CD14-positive monocyte (primary cell): ENCODE measurements at regions not wholly inside any gene's neighbourhood (a gene's known extent, or its start where the extent isn't known, plus 50 kb on each side); places are given as distances from the start of the nearest gene placed in this dataset.

Source experiments
- DNase-seq, 3 donors: peaks; one replicate each; pipeline ENCODE4 v3.0.0-alpha.2; 2011 to 2022
- H2AFZ ChIP-seq: 2 replicates; pipeline ENCODE4 v1.6.0; 2012; ENCODE audit warnings: mild to moderate bottlenecking, low read depth, low read length, inconsistent platforms; ENCODE audit not compliant: insufficient read depth, poor library complexity, severe bottlenecking
- H3K27ac ChIP-seq, 2 donors: 1 replicate in 1 of 2; 2 replicates in 1 of 2; pipeline ENCODE4 v1.5.1; 2012 to 2013; ENCODE audit warnings: low read length in 2 of 2, control low read depth in 1 of 2, inconsistent platforms in 1 of 2, low read depth in 1 of 2, mild to moderate bottlenecking in 1 of 2
- H3K27me3 ChIP-seq, 2 donors: one replicate each; pipeline versions ENCODE4 v1.6.0 to v1.6.1; 2011 to 2013; ENCODE audit warnings: low read length in 2 of 2; ENCODE audit not compliant: control insufficient read depth in 2 of 2, insufficient read depth in 2 of 2
- H3K36me3 ChIP-seq, 2 donors: replicated peaks in 1 of 2; 1 replicate in 1 of 2; 2 replicates in 1 of 2; pipeline versions ENCODE4 v1.5.1 to v1.6.1; 2012 to 2013; ENCODE audit warnings: low read length in 2 of 2, control low read depth in 1 of 2, inconsistent platforms in 1 of 2, mild to moderate bottlenecking in 1 of 2; ENCODE audit not compliant: insufficient read depth in 2 of 2, control insufficient read depth in 1 of 2
- H3K4me1 ChIP-seq, 2 donors: 1 replicate in 1 of 2; 2 replicates in 1 of 2; pipeline versions ENCODE4 v1.5.1 to v1.6.1; 2012 to 2013; ENCODE audit warnings: low read length in 2 of 2, control low read depth in 1 of 2, inconsistent platforms in 1 of 2, mild to moderate bottlenecking in 1 of 2, moderate library complexity in 1 of 2; ENCODE audit not compliant: insufficient read depth in 2 of 2, control insufficient read depth in 1 of 2
- H3K4me2 ChIP-seq: replicated peaks from 2 replicates; pipeline ENCODE3; 2012; ENCODE audit warnings: low read length, moderate library complexity, mild to moderate bottlenecking; ENCODE audit not compliant: poor library complexity, severe bottlenecking; ENCODE audit errors: extremely low read depth
- H3K4me3 ChIP-seq, 3 experiments: fragments of 200-600 bp in 1 of 3; sonication (generic) in 1 of 3; replicated peaks in 1 of 3; 1 replicate in 2 of 3; 2 replicates in 1 of 3; pipeline ENCODE4 v1.5.1; 2011 to 2013; ENCODE audit warnings: low read length in 3 of 3, mild to moderate bottlenecking in 3 of 3, control low read depth in 2 of 3, low read depth in 2 of 3, inconsistent platforms in 1 of 3, moderate library complexity in 1 of 3
- H3K79me2 ChIP-seq: 2 replicates; pipeline ENCODE4 v1.6.0; 2012; ENCODE audit warnings: mild to moderate bottlenecking, control low read depth, inconsistent platforms, low read length, moderate library complexity; ENCODE audit not compliant: insufficient read depth
- H3K9ac ChIP-seq: 2 replicates; pipeline ENCODE4 v1.6.0; 2017; ENCODE audit warnings: low read length, mild to moderate bottlenecking; ENCODE audit not compliant: insufficient read depth, poor library complexity, severe bottlenecking
- H3K9me3 ChIP-seq, 2 donors: replicated peaks in 1 of 2; 1 replicate in 1 of 2; 2 replicates in 1 of 2; pipeline versions ENCODE4 v1.5.1 to v1.6.1; 2012 to 2013; ENCODE audit warnings: low read length in 2 of 2, control low read depth in 1 of 2; ENCODE audit not compliant: control insufficient read depth in 1 of 2, insufficient read depth in 1 of 2
- H4K20me1 ChIP-seq: 2 replicates; pipeline ENCODE4 v1.6.0; 2012; ENCODE audit warnings: mild to moderate bottlenecking, low read length, control low read depth, moderate library complexity; ENCODE audit not compliant: insufficient read depth
- H3K27ac Mint-ChIP-seq, 7 donors: one replicate each; pipeline ENCODE4 v1.8.0; 2020; ENCODE audit warnings: mild to moderate bottlenecking in 7 of 7, mixed read lengths in 7 of 7, moderate library complexity in 6 of 7, inconsistent platforms in 2 of 7
- H3K27me3 Mint-ChIP-seq, 3 donors: one replicate each; pipeline ENCODE4 v1.8.0; 2021 to 2022; ENCODE audit warnings: low read depth in 3 of 3, mild to moderate bottlenecking in 3 of 3, mixed read lengths in 3 of 3, moderate library complexity in 3 of 3, inconsistent platforms in 1 of 3
- H3K36me3 Mint-ChIP-seq, 2 donors: one replicate each; pipeline ENCODE4 v1.8.0; 2020; ENCODE audit warnings: mixed read lengths in 2 of 2, inconsistent platforms in 1 of 2, mild to moderate bottlenecking in 1 of 2
- H3K4me1 Mint-ChIP-seq: one replicate; pipeline ENCODE4 v1.8.0; 2020; ENCODE audit warnings: mild to moderate bottlenecking, mixed read lengths
- H3K4me3 Mint-ChIP-seq, 2 donors: one replicate each; pipeline ENCODE4 v1.8.0; 2020; ENCODE audit warnings: mild to moderate bottlenecking in 2 of 2, mixed read lengths in 2 of 2, moderate library complexity in 1 of 2
- H3K9me3 Mint-ChIP-seq, 7 donors: one replicate each; pipeline ENCODE4 v1.8.0; 2020 to 2022; ENCODE audit warnings: mixed read lengths in 7 of 7, mild to moderate bottlenecking in 6 of 7, moderate library complexity in 6 of 7, inconsistent platforms in 2 of 7
- WGBS: methylation state at CpG from one replicate; pipeline ENCODE4 v1.1.5; 2013; ENCODE audit warnings: missing lambda C conversion rate; ENCODE audit not compliant: insufficient coverage; 5-methylcytosine and 5-hydroxymethylcytosine counted together
- intact Hi-C, 2 donors: fragments of 100-400 bp; cut with micrococcal nuclease; formaldehyde crosslinking; loops; one replicate each; pipeline versions ENCODE4 v1.15.0 to v1.15.1; 2023
- TF ChIP-seq, protein P1 (sequence below): fragments of 200-600 bp; IDR thresholded peaks from one replicate; pipeline ENCODE4 v1.8.0; 2022; ENCODE audit warnings: antibody characterized with exemption, mild to moderate bottlenecking

DNA sequence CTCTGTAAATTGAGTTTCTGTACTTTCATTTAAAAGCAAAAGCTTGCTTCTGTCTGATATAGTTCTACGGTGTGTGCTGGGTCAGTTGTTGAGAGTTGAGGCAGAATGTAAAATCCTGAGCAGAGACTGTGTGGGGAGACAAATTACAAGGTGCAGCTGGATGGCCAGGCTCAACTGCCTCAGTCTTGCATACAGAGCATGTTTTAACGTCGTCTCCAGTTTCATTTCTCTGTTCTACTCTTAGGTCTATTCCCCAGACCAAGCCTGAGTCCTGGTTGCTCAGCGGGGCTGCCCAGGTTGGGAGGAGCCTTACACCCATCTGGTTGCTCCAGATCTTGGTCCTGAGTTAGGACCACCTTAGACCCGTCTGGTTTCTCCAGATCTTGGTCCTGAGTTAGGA is 54.4 kb upstream of the MEDAG start:
- Histone ChIP-seq H3K79me2 (no peaks in the 10 kb centered on the region), H3K36me3 (no peaks in the 10 kb centered on the region), H3K4me3 (no peak overlapping the region), H4K20me1 (no peaks in the 10 kb centered on the region), H3K27ac (no peak overlapping the region), H3K9ac (no peak overlapping the region), H2AFZ (no peak overlapping the region), H3K9me3 (no peaks in the 10 kb centered on the region), H3K4me1 (no peaks in the 10 kb centered on the region), H3K4me2 (no peak overlapping the region), H3K27me3 (no peaks in the 10 kb centered on the region)
- Mint-ChIP-seq H3K4me1 (peaks cover 5% of the 10 kb centered on the region), H3K27ac (no peak overlapping the region), H3K27me3 (peaks cover 3 to 10% (median 5%) of the 10 kb centered on the region in 3 donors), H3K4me3 (no peak overlapping the region), H3K36me3 (no peaks in the 10 kb centered on the region), H3K9me3 (peaks cover 0 to 2% (median 0%) of the 10 kb centered on the region in 7 donors)
- no peak for DNase-seq
- TF ChIP-seq, protein P1, sequence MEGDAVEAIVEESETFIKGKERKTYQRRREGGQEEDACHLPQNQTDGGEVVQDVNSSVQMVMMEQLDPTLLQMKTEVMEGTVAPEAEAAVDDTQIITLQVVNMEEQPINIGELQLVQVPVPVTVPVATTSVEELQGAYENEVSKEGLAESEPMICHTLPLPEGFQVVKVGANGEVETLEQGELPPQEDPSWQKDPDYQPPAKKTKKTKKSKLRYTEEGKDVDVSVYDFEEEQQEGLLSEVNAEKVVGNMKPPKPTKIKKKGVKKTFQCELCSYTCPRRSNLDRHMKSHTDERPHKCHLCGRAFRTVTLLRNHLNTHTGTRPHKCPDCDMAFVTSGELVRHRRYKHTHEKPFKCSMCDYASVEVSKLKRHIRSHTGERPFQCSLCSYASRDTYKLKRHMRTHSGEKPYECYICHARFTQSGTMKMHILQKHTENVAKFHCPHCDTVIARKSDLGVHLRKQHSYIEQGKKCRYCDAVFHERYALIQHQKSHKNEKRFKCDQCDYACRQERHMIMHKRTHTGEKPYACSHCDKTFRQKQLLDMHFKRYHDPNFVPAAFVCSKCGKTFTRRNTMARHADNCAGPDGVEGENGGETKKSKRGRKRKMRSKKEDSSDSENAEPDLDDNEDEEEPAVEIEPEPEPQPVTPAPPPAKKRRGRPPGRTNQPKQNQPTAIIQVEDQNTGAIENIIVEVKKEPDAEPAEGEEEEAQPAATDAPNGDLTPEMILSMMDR, result no peak
- intact Hi-C loops, result no loop called here
- 50% methylated on average over 2 of the region's 5 CpGs for WGBS

- Histone ChIP-seq H2AFZ (no peak overlapping the region), H3K36me3 (no peaks in the 10 kb centered on the region), H3K4me3 (no peak overlapping the region), H3K27me3 (no peaks in the 10 kb centered on the region), H3K27ac (no peak overlapping the region), H4K20me1 (no peaks in the 10 kb centered on the region), H3K4me2 (no peak overlapping the region), H3K9ac (no peak overlapping the region), H3K9me3 (no peaks in the 10 kb centered on the region), H3K79me2 (no peaks in the 10 kb centered on the region), H3K4me1 (no peaks in the 10 kb centered on the region)
- no peak for DNase-seq
- no peak overlapping the region for H3K27ac Mint-ChIP-seq
- H3K27me3 Mint-ChIP-seq, result peaks cover 3 to 6% (median 5%) of the 10 kb centered on the region in 3 donors
- TF ChIP-seq, protein P1, result no peak
- intact Hi-C loops, result no loop called here
- H3K9me3 Mint-ChIP-seq, result peaks cover 0 to 5% (median 3%) of the 10 kb centered on the region in 7 donors
- H3K4me3 Mint-ChIP-seq, result no peak overlapping the region
- H3K36me3 Mint-ChIP-seq, result no peaks in the 10 kb centered on the region
- peaks cover 5% of the 10 kb centered on the region for H3K4me1 Mint-ChIP-seq
- 90% methylated on average over 3 of the region's 3 CpGs for WGBS
Measured at GRCh38 chr13:30855569-30855968, 50.5 kb upstream of the MEDAG start.
